IPS DF 19.7 (cell line): ENCODE measurements at regions not wholly inside any gene's neighbourhood (a gene's known extent, or its start where the extent isn't known, plus 50 kb on each side); places are given as distances from the start of the nearest gene placed in this dataset.

ENCODE experiments used
- DNase-seq: peaks from one replicate; pipeline ENCODE4 v3.0.0-alpha.2; 2013; ENCODE audit warnings: low read depth, low spot score

GRCh38 chr16:8375232-8375587 is 215.1 kb downstream of the TMEM114 start:
- no peak for DNase-seq

DNA sequence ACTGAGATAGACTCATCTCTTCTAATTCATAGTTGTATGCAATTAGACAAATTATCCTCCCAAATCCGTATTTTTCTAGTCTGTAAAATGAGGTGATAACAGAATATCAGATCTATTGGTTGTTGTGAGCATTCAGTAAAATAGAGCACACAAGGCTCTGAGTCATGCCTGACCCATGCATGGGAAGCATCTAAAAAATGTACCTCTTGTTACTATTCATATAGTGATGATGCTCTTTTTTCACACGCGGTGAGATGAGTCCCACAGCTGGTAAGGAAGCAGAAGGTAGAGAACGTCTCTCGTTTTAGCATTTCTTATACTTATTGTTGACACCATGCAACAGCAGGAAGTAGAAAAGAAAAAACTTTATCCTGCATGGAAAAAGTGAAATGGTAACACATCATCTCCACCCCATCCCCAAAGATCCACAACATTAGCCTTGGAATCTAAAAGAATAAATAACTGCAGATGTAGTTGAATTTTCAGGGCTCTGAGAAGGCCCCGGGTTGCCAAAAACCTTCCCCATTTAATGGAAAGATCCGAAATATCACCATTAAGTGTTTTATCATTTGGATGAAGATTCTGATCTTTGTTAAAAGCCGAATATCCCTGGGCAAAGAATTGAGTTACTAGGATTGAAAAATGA is 215.6 kb downstream of the TMEM114 start:
- DNase-seq: no peak

DNA sequence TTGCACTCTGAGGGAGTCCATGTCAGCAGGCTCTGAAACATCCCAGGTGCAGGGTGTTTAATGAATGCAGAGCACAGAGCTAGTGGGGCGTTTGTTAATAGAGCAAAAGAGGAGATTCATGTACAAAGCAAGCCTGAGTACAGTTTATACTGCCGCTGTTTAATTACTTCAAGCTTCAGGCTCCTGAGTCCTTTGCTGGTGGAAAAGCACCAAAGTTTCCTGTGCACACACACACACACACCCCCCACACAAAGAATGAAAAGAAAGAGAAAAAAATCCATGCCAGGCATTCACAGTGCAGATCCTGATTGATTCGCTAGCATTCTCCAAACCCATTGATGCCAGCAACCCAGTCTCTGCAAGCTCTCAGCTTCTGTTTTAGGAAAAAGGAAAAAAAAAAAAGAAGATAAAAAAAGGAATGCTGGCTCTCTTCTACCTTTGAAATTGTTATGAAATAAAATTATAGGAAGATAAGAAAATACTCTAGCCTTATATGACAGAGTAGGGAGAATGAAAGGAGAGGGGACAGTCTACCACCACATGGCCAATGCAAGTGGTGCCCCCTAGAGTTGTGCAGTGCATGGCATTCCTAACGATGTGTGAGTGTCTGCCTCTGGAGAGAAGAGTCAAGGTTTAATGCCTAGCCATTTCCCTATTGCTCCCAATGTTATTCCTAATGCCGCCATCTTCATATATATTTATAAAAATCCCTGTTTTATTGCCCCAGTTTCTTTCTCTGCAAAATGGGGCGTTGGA is 216.5 kb downstream of the TMEM114 start:
- no peak for DNase-seq

GRCh38 chr16:8372141-8372540 is 218.2 kb downstream of the TMEM114 start:
- DNase-seq: no peak

- no peak for DNase-seq
Observed at GRCh38 chr16:8370374-8371270, 219.7 kb downstream of the TMEM114 start.

DNA sequence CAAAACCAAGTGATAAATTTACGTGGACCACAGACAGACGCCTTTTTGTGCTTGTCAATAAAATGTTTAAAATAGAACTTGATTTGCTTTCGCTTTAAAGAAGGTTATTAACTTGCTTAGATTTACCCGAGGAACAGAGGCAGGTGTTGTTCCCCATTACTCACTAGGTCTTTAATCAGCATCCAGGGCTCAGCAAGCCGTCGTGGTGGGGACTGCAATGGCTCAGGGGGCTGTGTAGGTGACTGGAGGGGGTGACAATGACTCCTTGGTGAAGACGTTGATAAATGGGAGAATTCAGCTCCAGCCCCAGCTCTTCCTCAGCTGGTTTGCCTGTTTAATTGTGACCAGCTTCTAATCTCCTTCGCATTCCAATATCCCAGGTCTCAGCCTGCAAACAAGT is 231.4 kb downstream of the TMEM114 start:
- no peak for DNase-seq

GRCh38 chr16:8355675-8356074 is 234.6 kb downstream of the TMEM114 start:
- DNase-seq: no peak

- DNase-seq: no peak
Observed at GRCh38 chr16:8346294-8346693, 244.0 kb downstream of the TMEM114 start.

- no peak for DNase-seq
Observed at GRCh38 chr16:8342276-8342675, 248.0 kb downstream of the TMEM114 start.

DNA sequence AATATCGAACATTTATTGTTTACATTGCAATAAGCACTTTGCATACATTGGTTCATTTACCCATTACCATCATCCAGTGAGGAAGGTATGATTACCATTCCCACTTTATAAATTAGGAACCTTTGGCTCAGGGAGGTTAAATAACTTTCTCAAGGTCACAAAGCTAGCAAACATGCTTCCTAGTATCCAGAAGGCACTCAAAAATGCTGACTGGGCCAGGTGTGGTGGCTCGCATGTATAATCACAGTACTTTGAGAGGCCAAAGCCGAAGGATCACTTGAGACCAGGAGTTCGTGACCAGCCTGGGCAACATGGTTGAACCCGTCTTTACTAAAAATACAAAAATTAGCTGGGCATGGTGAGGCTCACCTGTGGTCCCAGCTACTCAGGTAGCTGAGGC is 259.6 kb downstream of the TMEM114 start:
- DNase-seq: no peak

- DNase-seq: no peak
Observed at GRCh38 chr16:8326232-8326631, 264.1 kb downstream of the TMEM114 start.

GRCh38 chr16:8323153-8323552 is 267.2 kb downstream of the TMEM114 start:
- no peak for DNase-seq

- DNase-seq: no peak
Observed at GRCh38 chr16:8320131-8320530, 270.2 kb downstream of the TMEM114 start.

DNA sequence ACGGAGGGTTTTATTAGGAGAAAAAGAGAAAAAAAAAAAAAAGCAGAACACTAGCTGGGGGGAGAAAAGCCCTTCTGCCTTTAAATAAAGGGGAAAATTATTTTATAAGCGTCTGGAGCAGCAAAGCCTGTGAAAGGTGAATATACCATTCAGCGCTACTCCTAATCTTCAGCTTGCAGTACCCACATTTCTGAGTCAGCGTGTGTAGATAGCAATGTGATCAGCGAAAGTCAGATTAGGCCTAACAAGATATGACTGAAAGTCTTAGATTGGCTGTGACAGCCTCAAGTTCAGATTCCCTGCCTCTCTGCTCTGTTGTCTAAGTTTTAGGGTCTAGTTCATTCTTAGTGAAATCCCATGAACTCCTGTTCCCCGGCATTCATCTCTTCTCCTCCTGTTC is 279.5 kb downstream of the TMEM114 start:
- DNase-seq: no peak

DNA sequence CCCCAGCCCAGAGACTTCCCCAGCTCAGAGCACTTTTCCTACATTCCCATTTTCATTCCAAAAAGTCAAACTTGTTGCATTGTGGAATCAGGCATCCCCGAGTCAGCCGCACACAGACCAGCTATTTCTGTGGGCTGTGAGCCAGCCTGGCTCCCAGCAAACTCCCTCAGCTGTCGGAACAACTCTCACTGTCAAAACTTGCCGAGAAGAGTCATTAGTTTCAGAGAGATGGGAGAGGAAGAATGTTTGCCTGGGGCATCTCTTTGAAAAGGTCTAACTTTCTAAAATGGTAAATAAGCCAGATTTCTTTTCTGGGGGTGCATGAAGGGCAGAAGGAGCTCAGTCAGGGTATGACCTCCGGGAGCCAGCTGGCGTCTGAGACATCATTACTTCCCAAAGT is 280.0 kb downstream of the TMEM114 start:
- no peak for DNase-seq

GRCh38 chr16:8305201-8305600 is 285.1 kb downstream of the TMEM114 start:
- no peak for DNase-seq

DNA sequence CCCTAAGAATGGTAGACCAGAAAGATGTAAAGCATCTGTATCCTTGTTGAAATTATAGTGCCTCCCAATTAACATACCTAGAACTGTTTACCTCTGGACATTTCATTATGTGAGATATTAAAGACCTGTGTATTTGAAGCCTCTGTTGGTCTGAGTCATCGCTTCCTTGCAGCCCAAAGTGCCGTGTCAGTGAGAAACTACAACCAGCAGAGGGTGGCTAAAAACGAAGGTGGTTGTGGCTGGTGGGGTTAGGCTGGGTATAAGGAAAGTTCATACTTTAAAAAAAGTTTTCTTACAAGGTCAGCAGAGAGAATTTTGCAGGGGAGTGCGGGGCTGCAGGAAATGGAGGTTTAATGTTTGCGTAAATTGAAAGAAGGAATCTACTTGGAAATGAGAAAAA is 290.7 kb downstream of the TMEM114 start:
- DNase-seq: no peak

DNA sequence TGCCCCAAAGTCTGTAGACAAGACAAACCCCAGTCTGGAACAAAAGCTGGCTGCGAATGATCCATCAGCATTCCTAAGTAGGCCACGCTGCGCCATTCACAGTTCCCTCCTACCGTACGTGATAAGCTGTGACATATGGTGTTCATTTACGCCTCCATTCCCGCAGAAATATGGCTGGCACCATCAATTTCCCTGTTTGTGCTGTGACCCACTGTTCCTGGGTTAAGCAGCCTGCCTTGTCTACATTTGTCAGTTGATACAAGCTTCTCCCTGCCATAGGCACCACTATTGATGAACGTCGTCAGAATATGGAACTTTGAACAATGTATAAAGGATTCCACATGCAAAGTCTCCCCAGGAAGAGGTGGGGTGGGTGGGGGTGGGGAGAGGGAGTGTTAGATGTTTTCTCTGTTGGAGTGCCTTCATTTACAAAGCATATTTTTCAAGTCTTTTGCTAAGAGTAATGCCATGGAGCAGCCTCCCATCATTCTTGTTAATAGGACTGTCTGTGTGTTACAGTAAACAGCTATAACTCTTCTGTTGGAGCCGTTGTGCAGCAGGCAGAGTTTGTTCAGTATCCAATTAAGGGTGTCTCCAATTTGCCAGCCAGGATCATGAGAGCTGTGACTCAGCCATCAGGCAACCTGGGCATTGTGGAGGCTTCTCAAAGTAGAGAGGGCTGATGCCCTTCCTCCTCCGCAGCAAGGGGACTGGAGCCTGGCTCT is 294.6 kb downstream of the TMEM114 start:
- DNase-seq: no peak

DNA sequence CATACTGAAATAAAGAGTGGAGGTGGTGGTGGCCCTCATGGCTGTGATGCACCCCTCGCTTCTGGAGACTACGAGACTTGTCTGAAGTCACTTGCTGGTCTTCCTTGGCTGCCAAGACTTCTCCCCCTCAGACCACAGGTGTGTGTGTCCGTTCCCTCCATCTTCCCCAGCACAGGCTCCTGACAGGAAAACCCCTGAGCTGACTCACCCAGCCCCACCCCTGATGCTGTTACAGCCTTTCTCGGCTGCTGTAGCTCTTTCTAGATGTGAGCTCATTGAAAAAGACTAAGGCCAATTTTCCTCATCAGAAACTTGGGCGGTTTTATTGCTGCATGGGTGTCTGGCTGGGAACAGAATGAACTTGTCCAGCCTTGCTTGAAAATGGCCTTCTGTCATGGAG is 296.9 kb downstream of the TMEM114 start:
- no peak for DNase-seq

- DNase-seq: no peak
Observed at GRCh38 chr16:8292271-8292670, 298.0 kb downstream of the TMEM114 start.

GRCh38 chr16:8286348-8286747 is 304.0 kb downstream of the TMEM114 start:
- no peak for DNase-seq

- DNase-seq: no peak
Observed at GRCh38 chr16:8283195-8283594, 307.1 kb downstream of the TMEM114 start.
